Fibroblast of lung (primary cell): ENCODE measurements at regions not wholly inside any gene's neighbourhood (a gene's known extent, or its start where the extent isn't known, plus 50 kb on each side); places are given as distances from the start of the nearest gene placed in this dataset.

Source experiments
- DNase-seq, 2 donors: peaks; one replicate each; pipeline versions ENCODE4 v3.0.0 to v3.0.0-alpha.2; 2010; ENCODE audit warnings: low read depth in 2 of 2
- H2AFZ ChIP-seq: 2 replicates; pipeline ENCODE4 v1.5.1; 2012; ENCODE audit warnings: low read length, control low read depth, inconsistent platforms
- H3K27ac ChIP-seq: 2 replicates; pipeline ENCODE4 v1.5.1; 2011; ENCODE audit warnings: low read length, control low read depth; ENCODE audit not compliant: insufficient read depth
- H3K27me3 ChIP-seq: 2 replicates; pipeline ENCODE4 v1.5.1; 2011; ENCODE audit warnings: mild to moderate bottlenecking, low read length; ENCODE audit not compliant: control insufficient read depth, insufficient read depth
- H3K36me3 ChIP-seq: 2 replicates; pipeline ENCODE4 v1.5.1; 2011; ENCODE audit warnings: low read length; ENCODE audit not compliant: control insufficient read depth, insufficient read depth
- H3K4me1 ChIP-seq: 2 replicates; pipeline ENCODE4 v1.5.1; 2011; ENCODE audit warnings: low read length; ENCODE audit not compliant: control insufficient read depth, insufficient read depth; ENCODE audit errors: extremely low read depth
- H3K4me2 ChIP-seq: 2 replicates; pipeline ENCODE4 v1.5.1; 2011; ENCODE audit warnings: low read length, control low read depth; ENCODE audit not compliant: insufficient read depth; ENCODE audit errors: extremely low read depth
- H3K4me3 ChIP-seq, 4 experiments: fragments of 200-600 bp in 1 of 4; sonication (generic) in 1 of 4; replicated peaks in 1 of 4; 2 replicates each; pipeline ENCODE4 v1.5.1; 2011 to 2016; ENCODE audit warnings: low read length in 4 of 4, low read depth in 3 of 4, mild to moderate bottlenecking in 3 of 4, control low read depth in 2 of 4, inconsistent platforms in 1 of 4, mixed read lengths in 1 of 4; ENCODE audit not compliant: insufficient read depth in 1 of 4; ENCODE audit errors: control extremely low read depth in 1 of 4
- H3K79me2 ChIP-seq: 2 replicates; pipeline ENCODE4 v1.5.1; 2012; ENCODE audit warnings: mild to moderate bottlenecking, low read length, inconsistent platforms; ENCODE audit not compliant: control insufficient read depth, insufficient read depth
- H3K9ac ChIP-seq: 2 replicates; pipeline ENCODE4 v1.5.1; 2011; ENCODE audit warnings: mild to moderate bottlenecking, low read length, control low read depth; ENCODE audit not compliant: insufficient read depth
- H3K9me3 ChIP-seq: 2 replicates; pipeline ENCODE4 v1.5.1; 2012; ENCODE audit warnings: low read depth, low read length; ENCODE audit not compliant: control insufficient read depth, insufficient read depth
- H4K20me1 ChIP-seq: 2 replicates; pipeline ENCODE4 v1.5.1; 2011; ENCODE audit warnings: low read length; ENCODE audit not compliant: control insufficient read depth, insufficient read depth; ENCODE audit errors: extremely low read depth
- EZH2 ChIP-seq: IDR thresholded peaks from 2 replicates; pipeline ENCODE4 v1.5.1; 2012; ENCODE audit warnings: low read length, control low read depth, mild to moderate bottlenecking; ENCODE audit errors: missing control alignments
- TF ChIP-seq, protein P1 (sequence below), 2 donors: IDR thresholded peaks in 1 of 2; conservative IDR thresholded peaks in 1 of 2; 1 replicate in 1 of 2; 2 replicates in 1 of 2; pipeline ENCODE4 v1.5.1; 2011 to 2012; ENCODE audit warnings: low read length in 2 of 2, control low read depth in 1 of 2, inconsistent platforms in 1 of 2, low read depth in 1 of 2, mild to moderate bottlenecking in 1 of 2

DNA sequence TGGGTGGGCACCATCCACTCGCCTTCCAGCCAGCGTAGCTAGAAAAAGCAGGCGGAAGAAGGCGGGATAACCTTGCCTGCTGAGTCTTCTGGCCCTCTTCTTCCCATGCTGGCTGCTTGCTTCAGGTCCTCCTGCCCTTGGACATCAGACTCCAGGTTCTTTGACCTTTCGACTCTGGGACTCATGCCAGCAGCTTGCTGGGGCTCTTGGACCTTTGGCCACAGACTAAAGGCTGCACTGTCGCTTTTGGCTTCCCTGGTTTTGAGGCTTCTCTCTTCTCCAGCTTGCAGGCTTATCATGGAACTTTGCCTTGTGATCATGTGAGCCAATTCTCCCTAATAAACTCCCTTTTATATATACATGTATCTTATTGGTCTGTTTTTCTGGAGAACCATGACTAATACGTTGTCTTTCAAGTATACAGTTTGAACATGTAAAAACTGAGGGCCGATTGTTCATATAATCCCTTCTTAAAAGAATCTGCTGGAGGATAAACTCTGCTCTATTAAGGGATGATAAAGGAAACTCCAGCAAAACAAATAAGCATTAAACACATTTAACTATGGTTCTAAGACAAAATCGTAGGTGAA, 116.6 kb upstream of the LCORL start:
- Histone ChIP-seq H3K27ac (no peak overlapping the region), H3K9me3 (no peaks in the 10 kb centered on the region), H4K20me1 (no peaks in the 10 kb centered on the region), H3K4me3 (no peak overlapping the region), H3K4me2 (no peak overlapping the region), H3K79me2 (no peaks in the 10 kb centered on the region), H3K4me1 (no peaks in the 10 kb centered on the region), H3K27me3 (no peaks in the 10 kb centered on the region), H2AFZ (no peak overlapping the region), H3K36me3 (no peaks in the 10 kb centered on the region), H3K9ac (no peak overlapping the region)
- TF ChIP-seq, protein P1, sequence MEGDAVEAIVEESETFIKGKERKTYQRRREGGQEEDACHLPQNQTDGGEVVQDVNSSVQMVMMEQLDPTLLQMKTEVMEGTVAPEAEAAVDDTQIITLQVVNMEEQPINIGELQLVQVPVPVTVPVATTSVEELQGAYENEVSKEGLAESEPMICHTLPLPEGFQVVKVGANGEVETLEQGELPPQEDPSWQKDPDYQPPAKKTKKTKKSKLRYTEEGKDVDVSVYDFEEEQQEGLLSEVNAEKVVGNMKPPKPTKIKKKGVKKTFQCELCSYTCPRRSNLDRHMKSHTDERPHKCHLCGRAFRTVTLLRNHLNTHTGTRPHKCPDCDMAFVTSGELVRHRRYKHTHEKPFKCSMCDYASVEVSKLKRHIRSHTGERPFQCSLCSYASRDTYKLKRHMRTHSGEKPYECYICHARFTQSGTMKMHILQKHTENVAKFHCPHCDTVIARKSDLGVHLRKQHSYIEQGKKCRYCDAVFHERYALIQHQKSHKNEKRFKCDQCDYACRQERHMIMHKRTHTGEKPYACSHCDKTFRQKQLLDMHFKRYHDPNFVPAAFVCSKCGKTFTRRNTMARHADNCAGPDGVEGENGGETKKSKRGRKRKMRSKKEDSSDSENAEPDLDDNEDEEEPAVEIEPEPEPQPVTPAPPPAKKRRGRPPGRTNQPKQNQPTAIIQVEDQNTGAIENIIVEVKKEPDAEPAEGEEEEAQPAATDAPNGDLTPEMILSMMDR (conservative IDR thresholded peaks at IDR 0.05 in 1 of 2, IDR thresholded peaks at IDR 0.05 in 1 of 2; ENCODE audit: low read depth in 1 of 2, low read length in 2 of 2), result no peak
- TF ChIP-seq EZH2, result no peak
- DNase-seq, result no peak

GRCh38 chr4:18134111-18134510, 112.6 kb upstream of the LCORL start:
- TF ChIP-seq EZH2, result no peak
- TF ChIP-seq, protein P1 (conservative IDR thresholded peaks at IDR 0.05 in 1 of 2, IDR thresholded peaks at IDR 0.05 in 1 of 2; ENCODE audit: low read depth in 1 of 2, low read length in 2 of 2), result no peak
- Histone ChIP-seq H3K4me2 (no peak overlapping the region), H3K79me2 (no peaks in the 10 kb centered on the region), H3K9me3 (no peaks in the 10 kb centered on the region), H3K4me1 (no peaks in the 10 kb centered on the region), H4K20me1 (no peaks in the 10 kb centered on the region), H3K36me3 (no peaks in the 10 kb centered on the region), H3K4me3 (no peak overlapping the region), H3K27ac (no peak overlapping the region), H3K27me3 (no peaks in the 10 kb centered on the region), H3K9ac (no peak overlapping the region), H2AFZ (no peak overlapping the region)
- no peak for DNase-seq

GRCh38 chr4:18130256-18130655, 108.7 kb upstream of the LCORL start:
- H3K36me3 ChIP-seq, result no peaks in the 10 kb centered on the region
- TF ChIP-seq, protein P1 (conservative IDR thresholded peaks at IDR 0.05 in 1 of 2, IDR thresholded peaks at IDR 0.05 in 1 of 2; ENCODE audit: low read depth in 1 of 2, low read length in 2 of 2), result no peak
- TF ChIP-seq EZH2, result no peak
- no peak overlapping the region for H3K27ac ChIP-seq
- H3K9ac ChIP-seq, result no peak overlapping the region
- no peak overlapping the region for H3K4me2 ChIP-seq
- no peaks in the 10 kb centered on the region for H3K79me2 ChIP-seq
- H3K9me3 ChIP-seq, result no peaks in the 10 kb centered on the region
- H2AFZ ChIP-seq, result no peak overlapping the region
- H4K20me1 ChIP-seq, result no peaks in the 10 kb centered on the region
- DNase-seq, result no peak
- no peak overlapping the region for H3K4me3 ChIP-seq
- no peaks in the 10 kb centered on the region for H3K4me1 ChIP-seq
- no peaks in the 10 kb centered on the region for H3K27me3 ChIP-seq
